Erythroblast (primary cell): ENCODE measurements at regions not wholly inside any gene's neighbourhood (a gene's known extent, or its start where the extent isn't known, plus 50 kb on each side); places are given as distances from the start of the nearest gene placed in this dataset.

ENCODE experiments used
- GATA1 ChIP-seq: IDR thresholded peaks from 2 replicates; pipeline ENCODE4 v1.6.1; 2011; ENCODE audit warnings: low read depth, mild to moderate bottlenecking, control low read depth, low read length, moderate library complexity
- POLR2A ChIP-seq: IDR thresholded peaks from 2 replicates; pipeline ENCODE4 v1.6.1; 2011; ENCODE audit warnings: mild to moderate bottlenecking, low read length

- no peak for TF ChIP-seq POLR2A
- no peak for TF ChIP-seq GATA1
These were observed 90.6 kb downstream of the POLR2M start for GRCh38 chr15:57797110-57797509.
